ENCODE measurements at regions not wholly inside any gene's neighbourhood (a gene's known extent, or its start where the extent isn't known, plus 50 kb on each side); places are given as distances from the start of the nearest gene placed in this dataset.

DNA sequence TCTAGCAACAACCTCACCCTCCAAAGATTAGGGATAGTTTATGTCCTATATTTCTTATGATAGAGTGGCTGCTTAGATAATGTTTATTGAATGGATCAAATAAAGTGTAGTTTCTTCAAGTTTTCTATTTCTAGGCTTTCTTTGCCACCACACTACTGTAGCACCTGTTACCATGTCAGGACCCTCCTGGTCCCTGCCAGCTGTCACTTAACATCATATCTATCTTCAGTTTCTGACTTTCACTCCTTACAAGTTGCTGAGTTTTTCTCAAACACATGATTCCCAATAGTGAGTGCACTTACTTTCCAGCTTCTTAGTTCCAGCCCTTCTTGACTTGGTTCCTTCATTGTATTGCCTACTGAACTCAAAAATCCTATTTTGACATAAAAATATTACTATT, 593.9 kb upstream of the PITX2 start:
- Histone ChIP-seq H3K18ac (ENCODE audit: low read depth, low read length) (no peak overlapping the region), H3K79me1 (ENCODE audit: low read depth in 1 of 2, low read length in 2 of 2) (no peaks in the 10 kb centered on the region), H3K56ac (ENCODE audit: extremely low read depth, insufficient read depth, low read length) (no peak overlapping the region), H2BK5ac (ENCODE audit: low read depth, low read length, poor library complexity, severe bottlenecking) (no peak overlapping the region), H2AK5ac (ENCODE audit: low read depth, low read length) (no peak overlapping the region), H4K20me1 (ENCODE audit: insufficient read depth, low read length) (no peaks in the 10 kb centered on the region), H3K27me3 (ENCODE audit: control insufficient read depth, insufficient read depth, low read length) (no peaks in the 10 kb centered on the region), H3K27ac (ENCODE audit: insufficient read depth, low read length) (no peak overlapping the region), H4K91ac (ENCODE audit: insufficient read depth, low read depth, low read length) (no peak overlapping the region), H4K8ac (ENCODE audit: low read depth in 2 of 2, low read length in 2 of 2) (no peak overlapping the region), H3K4me1 (ENCODE audit: control insufficient read depth, insufficient read depth, low read length) (no peaks in the 10 kb centered on the region), H2BK15ac (ENCODE audit: low read depth, low read length) (no peak overlapping the region), H3K36me3 (ENCODE audit: control insufficient read depth, insufficient read depth, low read length) (no peaks in the 10 kb centered on the region), H2BK20ac (ENCODE audit: low read depth, low read length) (no peak overlapping the region), H3K4ac (ENCODE audit: low read depth, low read length) (no peak overlapping the region), H3K23ac (ENCODE audit: low read depth, low read length) (no peak overlapping the region), H3K4me2 (ENCODE audit: low read depth, low read length) (no peak overlapping the region), H2BK120ac (ENCODE audit: low read depth, low read length) (no peak overlapping the region), H3K9me3 (ENCODE audit: control insufficient read depth, insufficient read depth, low read length) (no peaks in the 10 kb centered on the region), H2AFZ (replicated peaks; ENCODE audit: low read length, poor library complexity) (no peak overlapping the region), H3K9ac (ENCODE audit: low read depth, low read length) (no peak overlapping the region), H3K4me3 (ENCODE audit: insufficient read depth, low read depth, low read length) (no peak overlapping the region), H4K5ac (ENCODE audit: low read depth, low read length) (no peak overlapping the region), H3K14ac (replicated peaks; ENCODE audit: low read depth, low read length) (no peak overlapping the region), H2AK9ac (replicated peaks; ENCODE audit: low read depth, low read length, poor library complexity) (no peak overlapping the region), H3K9me1 (ENCODE audit: insufficient read depth, low read length) (no peaks in the 10 kb centered on the region)
- ATAC-seq (ENCODE audit: low read depth) = no peak
- CTCF ChIA-PET = no interaction called here
- intact Hi-C loops (cut with micrococcal nuclease) (no loop called here), dilution Hi-C loops (cut with HindIII; ENCODE audit: low sequenced_read_pairs, unreplicated experiment) (no loop called here), in situ Hi-C loops (cut with MboI; ENCODE audit: low sequenced_read_pairs) (no loop called here)
- BruUV-seq (replicated peaks) = no TSS peak
- DNase-seq = no peak
- POLR2A ChIA-PET (ENCODE audit: unreplicated experiment) = no interaction called here
- TF ChIP-seq CEBPB (IDR thresholded peaks at IDR 0.05; ENCODE audit: low read depth, low read length) (no peak), RCOR1 (IDR thresholded peaks at IDR 0.05; ENCODE audit: insufficient replicate concordance, low read length) (no peak), MXI1 (IDR thresholded peaks at IDR 0.05; ENCODE audit: borderline replicate concordance, low read depth, low read length) (no peak), RAD21 (IDR thresholded peaks at IDR 0.05; ENCODE audit: low read length) (no peak), MAZ (IDR thresholded peaks at IDR 0.05; ENCODE audit: borderline replicate concordance, low read depth, low read length) (no peak), FOS (IDR thresholded peaks at IDR 0.05; ENCODE audit: low read depth, low read length) (no peak), RFX5 (IDR thresholded peaks at IDR 0.05; ENCODE audit: low read depth, low read length) (no peak), MAFK (IDR thresholded peaks at IDR 0.05; ENCODE audit: low read depth, low read length) (no peak)
- TF ChIP-seq, protein P1, sequence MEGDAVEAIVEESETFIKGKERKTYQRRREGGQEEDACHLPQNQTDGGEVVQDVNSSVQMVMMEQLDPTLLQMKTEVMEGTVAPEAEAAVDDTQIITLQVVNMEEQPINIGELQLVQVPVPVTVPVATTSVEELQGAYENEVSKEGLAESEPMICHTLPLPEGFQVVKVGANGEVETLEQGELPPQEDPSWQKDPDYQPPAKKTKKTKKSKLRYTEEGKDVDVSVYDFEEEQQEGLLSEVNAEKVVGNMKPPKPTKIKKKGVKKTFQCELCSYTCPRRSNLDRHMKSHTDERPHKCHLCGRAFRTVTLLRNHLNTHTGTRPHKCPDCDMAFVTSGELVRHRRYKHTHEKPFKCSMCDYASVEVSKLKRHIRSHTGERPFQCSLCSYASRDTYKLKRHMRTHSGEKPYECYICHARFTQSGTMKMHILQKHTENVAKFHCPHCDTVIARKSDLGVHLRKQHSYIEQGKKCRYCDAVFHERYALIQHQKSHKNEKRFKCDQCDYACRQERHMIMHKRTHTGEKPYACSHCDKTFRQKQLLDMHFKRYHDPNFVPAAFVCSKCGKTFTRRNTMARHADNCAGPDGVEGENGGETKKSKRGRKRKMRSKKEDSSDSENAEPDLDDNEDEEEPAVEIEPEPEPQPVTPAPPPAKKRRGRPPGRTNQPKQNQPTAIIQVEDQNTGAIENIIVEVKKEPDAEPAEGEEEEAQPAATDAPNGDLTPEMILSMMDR (conservative IDR thresholded peaks at IDR 0.05; ENCODE audit: low read depth, low read length) = no peak

Data from IMR-90 (cell line).